ENCODE measurements at regions not wholly inside any gene's neighbourhood (a gene's known extent, or its start where the extent isn't known, plus 50 kb on each side); places are given as distances from the start of the nearest gene placed in this dataset.

- Histone ChIP-seq H3F3A (ENCODE audit: control insufficient read depth, insufficient read depth) (no peaks in the 10 kb centered on the region), H3K36me3 (ENCODE audit: control insufficient read depth, low read length) (no peaks in the 10 kb centered on the region), H3K4me1 (ENCODE audit: control insufficient read depth, low read length) (no peaks in the 10 kb centered on the region), H3K27ac (ENCODE audit: low read depth, low read length) (no peak overlapping the region), H3K79me2 (ENCODE audit: control insufficient read depth, low read length) (no peaks in the 10 kb centered on the region), H3K9me2 (replicated peaks; ENCODE audit: control insufficient read depth, low read length) (no peaks in the 10 kb centered on the region), H3K27me3 (ENCODE audit: control insufficient read depth, low read length) (no peaks in the 10 kb centered on the region), H3K9me3 (ENCODE audit: control insufficient read depth, insufficient read depth, low read length) (no peaks in the 10 kb centered on the region), H3K4me2 (ENCODE audit: low read length) (no peak overlapping the region), H4K20me1 (ENCODE audit: control insufficient read depth, insufficient read depth, low read depth, low read length) (no peaks in the 10 kb centered on the region), H3K4me3 (ENCODE audit: low read length) (no peak overlapping the region)
- TF ChIP-seq EZH2phosphoT487 (IDR thresholded peaks at IDR 0.05; ENCODE audit: borderline replicate concordance, low read length): no peak
Measured at GRCh38 chrX:39555431-39555830, 542.3 kb downstream of the BCOR start.

GRCh38 chrX:39556056-39556455 is 541.7 kb downstream of the BCOR start:
- Histone ChIP-seq H3K4me3 (ENCODE audit: low read length) (no peak overlapping the region), H3K27me3 (ENCODE audit: control insufficient read depth, low read length) (no peaks in the 10 kb centered on the region), H3K9me2 (replicated peaks; ENCODE audit: control insufficient read depth, low read length) (no peaks in the 10 kb centered on the region), H3F3A (ENCODE audit: control insufficient read depth, insufficient read depth) (no peaks in the 10 kb centered on the region), H3K4me1 (ENCODE audit: control insufficient read depth, low read length) (no peaks in the 10 kb centered on the region), H3K9me3 (ENCODE audit: control insufficient read depth, insufficient read depth, low read length) (no peaks in the 10 kb centered on the region), H3K4me2 (ENCODE audit: low read length) (no peak overlapping the region), H3K36me3 (ENCODE audit: control insufficient read depth, low read length) (no peaks in the 10 kb centered on the region), H3K27ac (ENCODE audit: low read depth, low read length) (no peak overlapping the region), H3K79me2 (ENCODE audit: control insufficient read depth, low read length) (no peaks in the 10 kb centered on the region), H4K20me1 (ENCODE audit: control insufficient read depth, insufficient read depth, low read depth, low read length) (no peaks in the 10 kb centered on the region)
- no peak for TF ChIP-seq EZH2phosphoT487 (IDR thresholded peaks at IDR 0.05; ENCODE audit: borderline replicate concordance, low read length)
- TF ChIP-seq, protein P1, sequence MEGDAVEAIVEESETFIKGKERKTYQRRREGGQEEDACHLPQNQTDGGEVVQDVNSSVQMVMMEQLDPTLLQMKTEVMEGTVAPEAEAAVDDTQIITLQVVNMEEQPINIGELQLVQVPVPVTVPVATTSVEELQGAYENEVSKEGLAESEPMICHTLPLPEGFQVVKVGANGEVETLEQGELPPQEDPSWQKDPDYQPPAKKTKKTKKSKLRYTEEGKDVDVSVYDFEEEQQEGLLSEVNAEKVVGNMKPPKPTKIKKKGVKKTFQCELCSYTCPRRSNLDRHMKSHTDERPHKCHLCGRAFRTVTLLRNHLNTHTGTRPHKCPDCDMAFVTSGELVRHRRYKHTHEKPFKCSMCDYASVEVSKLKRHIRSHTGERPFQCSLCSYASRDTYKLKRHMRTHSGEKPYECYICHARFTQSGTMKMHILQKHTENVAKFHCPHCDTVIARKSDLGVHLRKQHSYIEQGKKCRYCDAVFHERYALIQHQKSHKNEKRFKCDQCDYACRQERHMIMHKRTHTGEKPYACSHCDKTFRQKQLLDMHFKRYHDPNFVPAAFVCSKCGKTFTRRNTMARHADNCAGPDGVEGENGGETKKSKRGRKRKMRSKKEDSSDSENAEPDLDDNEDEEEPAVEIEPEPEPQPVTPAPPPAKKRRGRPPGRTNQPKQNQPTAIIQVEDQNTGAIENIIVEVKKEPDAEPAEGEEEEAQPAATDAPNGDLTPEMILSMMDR (IDR thresholded peaks at IDR 0.05; ENCODE audit: low read depth, low read length, poor library complexity, severe bottlenecking): no peak

GRCh38 chrX:39559229-39559628 is 538.5 kb downstream of the BCOR start:
- Histone ChIP-seq H3K36me3 (ENCODE audit: control insufficient read depth, low read length) (no peaks in the 10 kb centered on the region), H3K4me2 (ENCODE audit: low read length) (no peak overlapping the region), H3K9me2 (replicated peaks; ENCODE audit: control insufficient read depth, low read length) (no peaks in the 10 kb centered on the region), H3K4me3 (ENCODE audit: low read length) (no peak overlapping the region), H3K27ac (ENCODE audit: low read depth, low read length) (no peak overlapping the region), H3F3A (ENCODE audit: control insufficient read depth, insufficient read depth) (no peaks in the 10 kb centered on the region), H3K79me2 (ENCODE audit: control insufficient read depth, low read length) (no peaks in the 10 kb centered on the region), H4K20me1 (ENCODE audit: control insufficient read depth, insufficient read depth, low read depth, low read length) (no peaks in the 10 kb centered on the region), H3K9me3 (ENCODE audit: control insufficient read depth, insufficient read depth, low read length) (no peaks in the 10 kb centered on the region), H3K4me1 (ENCODE audit: control insufficient read depth, low read length) (no peaks in the 10 kb centered on the region), H3K27me3 (ENCODE audit: control insufficient read depth, low read length) (no peaks in the 10 kb centered on the region)
- TF ChIP-seq EZH2phosphoT487 (IDR thresholded peaks at IDR 0.05; ENCODE audit: borderline replicate concordance, low read length): no peak
- TF ChIP-seq, protein P1 (IDR thresholded peaks at IDR 0.05; ENCODE audit: low read depth, low read length, poor library complexity, severe bottlenecking): no peak

DNA sequence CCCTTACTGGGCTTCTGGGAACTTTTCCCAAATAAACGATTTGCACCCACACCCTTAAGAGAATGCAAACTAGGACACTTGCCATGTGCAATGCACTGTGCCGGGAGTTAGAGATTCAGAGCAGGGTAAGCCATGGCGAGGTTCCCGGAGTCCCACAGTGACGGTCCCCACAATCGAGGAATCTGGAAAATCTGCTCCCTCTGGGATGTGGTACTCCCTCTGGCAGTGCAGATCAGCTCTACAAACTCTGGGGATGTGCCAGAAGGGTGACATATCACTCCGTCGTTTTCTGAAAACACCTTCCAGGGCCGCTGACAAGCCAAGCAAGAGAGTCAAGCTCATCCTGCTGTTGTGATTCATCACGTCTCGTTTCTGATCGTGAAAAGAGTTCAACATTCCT is 537.5 kb downstream of the BCOR start:
- Histone ChIP-seq H3K27me3 (ENCODE audit: control insufficient read depth, low read length) (no peaks in the 10 kb centered on the region), H3K4me3 (ENCODE audit: low read length) (no peak overlapping the region), H3K27ac (ENCODE audit: low read depth, low read length) (no peak overlapping the region), H3K9me3 (ENCODE audit: control insufficient read depth, insufficient read depth, low read length) (no peaks in the 10 kb centered on the region), H3K4me1 (ENCODE audit: control insufficient read depth, low read length) (no peaks in the 10 kb centered on the region), H4K20me1 (ENCODE audit: control insufficient read depth, insufficient read depth, low read depth, low read length) (no peaks in the 10 kb centered on the region), H3F3A (ENCODE audit: control insufficient read depth, insufficient read depth) (no peaks in the 10 kb centered on the region), H3K4me2 (ENCODE audit: low read length) (no peak overlapping the region), H3K9me2 (replicated peaks; ENCODE audit: control insufficient read depth, low read length) (no peaks in the 10 kb centered on the region), H3K79me2 (ENCODE audit: control insufficient read depth, low read length) (no peaks in the 10 kb centered on the region), H3K36me3 (ENCODE audit: control insufficient read depth, low read length) (no peaks in the 10 kb centered on the region)
- TF ChIP-seq, protein P1 (IDR thresholded peaks at IDR 0.05; ENCODE audit: low read depth, low read length, poor library complexity, severe bottlenecking): no peak
- TF ChIP-seq EZH2phosphoT487 (IDR thresholded peaks at IDR 0.05; ENCODE audit: borderline replicate concordance, low read length): no peak

All from DOHH2 (cell line).